Uterus (tissue), 3 donors: ENCODE measurements at regions not wholly inside any gene's neighbourhood (a gene's known extent, or its start where the extent isn't known, plus 50 kb on each side); places are given as distances from the start of the nearest gene placed in this dataset.

Experiments
- DNase-seq, 2 donors: peaks; one replicate each; pipeline ENCODE4 v3.0.0-alpha.2; 2019 to 2020
- H3K27ac ChIP-seq, 2 donors: fragments of 200-600 bp; sonication (generic); 1 replicate in 1 of 2; 2 replicates in 1 of 2; pipeline ENCODE4 v1.5.1; 2016 to 2018
- H3K27me3 ChIP-seq, 2 donors: fragments of 200-600 bp; sonication (generic); one replicate each; pipeline ENCODE4 v1.5.1; 2018 to 2019; ENCODE audit warnings: control low read depth in 1 of 2
- H3K36me3 ChIP-seq, 2 donors: fragments of 200-600 bp; sonication (generic); one replicate each; pipeline ENCODE4 v1.5.1; 2019; ENCODE audit warnings: control low read depth in 1 of 2
- H3K4me1 ChIP-seq, 2 donors: fragments of 200-600 bp; sonication (generic); one replicate each; pipeline ENCODE4 v1.5.1; 2018 to 2019; ENCODE audit warnings: control low read depth in 1 of 2
- H3K4me3 ChIP-seq, 2 donors: fragments of 200-600 bp; sonication (generic); 1 replicate in 1 of 2; 2 replicates in 1 of 2; pipeline ENCODE4 v1.5.1; 2018 to 2019; ENCODE audit warnings: mild to moderate bottlenecking in 1 of 2
- H3K9me3 ChIP-seq, 2 donors: fragments of 200-600 bp; sonication (generic); one replicate each; pipeline ENCODE4 v1.5.1; 2019; ENCODE audit warnings: control low read depth in 1 of 2
- POLR2A ChIP-seq, 2 donors: fragments of 450-650 bp; IDR thresholded peaks; one replicate each; pipeline ENCODE4 v1.6.1; 2016; ENCODE audit warnings: antibody characterized with exemption in 2 of 2, mild to moderate bottlenecking in 1 of 2, moderate library complexity in 1 of 2
- intact Hi-C: fragments of 100-400 bp; cut with DNase I; formaldehyde crosslinking; loops from one replicate; pipeline ENCODE4 v1.15.1; 2023; ENCODE audit warnings: low total_unique reads
- donor health status: DM: yes; HTN: yes; CAD: no.

- DNase-seq: no peak
- no peak for TF ChIP-seq POLR2A (IDR thresholded peaks at IDR 0.05)
- H3K4me3 ChIP-seq: no peak overlapping the region
- H3K4me1 ChIP-seq: no peaks in the 10 kb centered on the region
- H3K36me3 ChIP-seq: no peaks in the 10 kb centered on the region
- H3K9me3 ChIP-seq: no peaks in the 10 kb centered on the region
- no peaks in the 10 kb centered on the region for H3K27me3 ChIP-seq
- intact Hi-C loops: no loop called here
- H3K27ac ChIP-seq: no peak overlapping the region
Observed at GRCh38 chr2:224638301-224638823, 53.2 kb upstream of the CUL3 start.
